ENCODE measurements at regions not wholly inside any gene's neighbourhood (a gene's known extent, or its start where the extent isn't known, plus 50 kb on each side); places are given as distances from the start of the nearest gene placed in this dataset.

- no peak for DNase-seq (ENCODE audit: low read depth)
- TF ChIP-seq CTCF (IDR thresholded peaks at IDR 0.05; ENCODE audit: low read depth, low read length), result no peak
- TF ChIP-seq MAX (IDR thresholded peaks at IDR 0.05; ENCODE audit: low read depth, low read length), result no peak
- TF ChIP-seq MYC (IDR thresholded peaks at IDR 0.05; ENCODE audit: low read depth, low read length), result no peak
- TF ChIP-seq POLR2A (IDR thresholded peaks at IDR 0.05; ENCODE audit: extremely low read depth, insufficient read length), result no peak
- H3K4me3 ChIP-seq (ENCODE audit: low read depth, low read length), result no peak overlapping the region
Measured at GRCh38 chr13:94886191-94886590, 173.8 kb upstream of the SOX21 start.

- TF ChIP-seq MYC (IDR thresholded peaks at IDR 0.05; ENCODE audit: low read depth, low read length) (no peak), MAX (IDR thresholded peaks at IDR 0.05; ENCODE audit: low read depth, low read length) (no peak), POLR2A (IDR thresholded peaks at IDR 0.05; ENCODE audit: extremely low read depth, insufficient read length) (no peak), CTCF (IDR thresholded peaks at IDR 0.05; ENCODE audit: low read depth, low read length) (no peak)
- H3K4me3 ChIP-seq (ENCODE audit: low read depth, low read length), result no peak overlapping the region
- DNase-seq (ENCODE audit: low read depth), result no peak
Measured at GRCh38 chr13:94880463-94880862, 168.1 kb upstream of the SOX21 start.

GRCh38 chr13:94878602-94879165 is 166.3 kb upstream of the SOX21 start:
- H3K4me3 ChIP-seq (ENCODE audit: low read depth, low read length), result no peak overlapping the region
- TF ChIP-seq MAX (IDR thresholded peaks at IDR 0.05; ENCODE audit: low read depth, low read length) (no peak), CTCF (IDR thresholded peaks at IDR 0.05; ENCODE audit: low read depth, low read length) (no peak), POLR2A (IDR thresholded peaks at IDR 0.05; ENCODE audit: extremely low read depth, insufficient read length) (no peak), MYC (IDR thresholded peaks at IDR 0.05; ENCODE audit: low read depth, low read length) (no peak)
- DNase-seq (ENCODE audit: low read depth), result no peak

- TF ChIP-seq MAX (IDR thresholded peaks at IDR 0.05; ENCODE audit: low read depth, low read length) (no peak), MYC (IDR thresholded peaks at IDR 0.05; ENCODE audit: low read depth, low read length) (no peak), CTCF (IDR thresholded peaks at IDR 0.05; ENCODE audit: low read depth, low read length) (no peak), POLR2A (IDR thresholded peaks at IDR 0.05; ENCODE audit: extremely low read depth, insufficient read length) (no peak)
- DNase-seq (ENCODE audit: low read depth), result no peak
Measured at GRCh38 chr13:94864474-94864873, 152.1 kb upstream of the SOX21 start.

GRCh38 chr13:94860981-94861407 is 148.6 kb upstream of the SOX21 start:
- peak overlapping the region; percentile 0 for H3K4me3 ChIP-seq (ENCODE audit: low read depth, low read length)
- peak; percentile 7 for DNase-seq (ENCODE audit: low read depth)
- no peak for TF ChIP-seq MYC (IDR thresholded peaks at IDR 0.05; ENCODE audit: low read depth, low read length)
- TF ChIP-seq POLR2A (IDR thresholded peaks at IDR 0.05; ENCODE audit: extremely low read depth, insufficient read length), result no peak
- TF ChIP-seq CTCF (IDR thresholded peaks at IDR 0.05; ENCODE audit: low read depth, low read length), result no peak
- no peak for TF ChIP-seq MAX (IDR thresholded peaks at IDR 0.05; ENCODE audit: low read depth, low read length)

More at GRCh38 chr13:94864474-94864873, 152.1 kb upstream of the SOX21 start:
- no peak overlapping the region for H3K4me3 ChIP-seq (ENCODE audit: low read depth, low read length)
